ENCODE measurements at regions not wholly inside any gene's neighbourhood (a gene's known extent, or its start where the extent isn't known, plus 50 kb on each side); places are given as distances from the start of the nearest gene placed in this dataset.

DNA sequence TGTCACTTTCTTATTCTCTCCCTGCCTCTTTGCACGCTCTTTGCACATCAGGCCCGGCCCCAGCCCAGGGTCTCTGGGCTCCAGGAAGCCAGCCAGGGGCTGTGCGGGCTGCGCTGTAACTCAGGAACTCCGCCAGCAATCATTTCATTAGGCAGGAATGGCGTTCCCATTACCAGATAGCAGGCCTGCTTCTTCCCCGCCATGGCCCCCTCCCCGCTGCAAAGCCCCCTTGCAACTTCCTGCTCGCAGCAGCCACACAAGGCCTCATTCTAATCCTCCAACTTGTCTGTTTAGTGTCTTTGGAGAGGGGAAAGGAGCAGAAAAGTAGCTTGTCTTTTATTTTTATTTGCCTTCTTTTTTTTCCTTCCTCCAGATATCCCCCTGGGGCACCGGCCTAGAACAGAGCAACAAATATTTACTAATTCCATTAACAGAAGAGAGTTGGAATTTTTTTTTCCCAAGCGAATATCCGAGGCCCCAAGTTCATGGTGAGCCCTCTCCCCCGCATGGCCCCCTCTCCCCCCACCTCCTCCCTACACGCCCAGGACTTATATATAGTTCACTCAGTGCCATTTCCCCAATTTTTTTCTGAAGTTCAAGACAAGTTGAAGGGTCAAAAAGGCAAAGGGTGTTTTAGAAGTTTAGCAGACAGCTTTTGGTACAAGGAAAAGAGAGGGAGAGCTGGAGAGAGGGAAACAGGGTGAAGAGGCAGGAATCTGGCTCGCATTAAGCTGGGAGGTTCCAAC is 329.4 kb upstream of the TBX3 start:
- H3K4me3 ChIP-seq (ENCODE audit: low read depth, poor library complexity, severe bottlenecking): no peak overlapping the region
- intact Hi-C loops (cut with DNase I; ENCODE audit: low total_unique reads): no loop called here
- DNase-seq (ENCODE audit: low spot score in 2 of 2): no peak
- TF ChIP-seq, protein P1, sequence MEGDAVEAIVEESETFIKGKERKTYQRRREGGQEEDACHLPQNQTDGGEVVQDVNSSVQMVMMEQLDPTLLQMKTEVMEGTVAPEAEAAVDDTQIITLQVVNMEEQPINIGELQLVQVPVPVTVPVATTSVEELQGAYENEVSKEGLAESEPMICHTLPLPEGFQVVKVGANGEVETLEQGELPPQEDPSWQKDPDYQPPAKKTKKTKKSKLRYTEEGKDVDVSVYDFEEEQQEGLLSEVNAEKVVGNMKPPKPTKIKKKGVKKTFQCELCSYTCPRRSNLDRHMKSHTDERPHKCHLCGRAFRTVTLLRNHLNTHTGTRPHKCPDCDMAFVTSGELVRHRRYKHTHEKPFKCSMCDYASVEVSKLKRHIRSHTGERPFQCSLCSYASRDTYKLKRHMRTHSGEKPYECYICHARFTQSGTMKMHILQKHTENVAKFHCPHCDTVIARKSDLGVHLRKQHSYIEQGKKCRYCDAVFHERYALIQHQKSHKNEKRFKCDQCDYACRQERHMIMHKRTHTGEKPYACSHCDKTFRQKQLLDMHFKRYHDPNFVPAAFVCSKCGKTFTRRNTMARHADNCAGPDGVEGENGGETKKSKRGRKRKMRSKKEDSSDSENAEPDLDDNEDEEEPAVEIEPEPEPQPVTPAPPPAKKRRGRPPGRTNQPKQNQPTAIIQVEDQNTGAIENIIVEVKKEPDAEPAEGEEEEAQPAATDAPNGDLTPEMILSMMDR (IDR thresholded peaks at IDR 0.05): no peak
- TF ChIP-seq POLR2A (IDR thresholded peaks at IDR 0.05): no peak
- WGBS, 2 donors: 55 to 57% methylated on average over 15 of the region's 15 CpGs

DNA sequence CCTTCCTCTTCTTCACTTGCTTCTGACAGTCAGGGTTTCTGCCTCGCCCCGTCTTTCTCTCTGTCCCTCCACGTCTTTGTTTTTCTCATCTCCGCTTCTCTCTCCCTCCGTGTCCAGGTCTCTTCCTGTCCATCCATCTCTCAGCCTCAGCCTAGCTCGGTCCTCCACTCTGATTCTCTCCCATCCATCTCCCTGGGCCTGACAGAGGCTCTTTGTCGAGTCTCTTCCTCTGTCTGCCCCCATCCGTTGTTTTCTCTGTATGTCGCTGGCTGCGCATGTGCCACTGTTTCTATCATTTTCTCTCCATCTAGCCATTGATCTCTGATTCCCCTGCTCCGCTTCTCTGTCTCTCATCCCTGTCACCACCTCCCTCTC is 328.9 kb upstream of the TBX3 start:
- no peak overlapping the region for H3K4me3 ChIP-seq (ENCODE audit: low read depth, poor library complexity, severe bottlenecking)
- 72 to 73% methylated on average over 11 of the region's 11 CpGs for WGBS, 2 donors
- intact Hi-C loops (cut with DNase I; ENCODE audit: low total_unique reads): no loop called here
- TF ChIP-seq POLR2A (IDR thresholded peaks at IDR 0.05): no peak
- TF ChIP-seq, protein P1 (IDR thresholded peaks at IDR 0.05): no peak
- no peak for DNase-seq (ENCODE audit: low spot score in 2 of 2)

DNA sequence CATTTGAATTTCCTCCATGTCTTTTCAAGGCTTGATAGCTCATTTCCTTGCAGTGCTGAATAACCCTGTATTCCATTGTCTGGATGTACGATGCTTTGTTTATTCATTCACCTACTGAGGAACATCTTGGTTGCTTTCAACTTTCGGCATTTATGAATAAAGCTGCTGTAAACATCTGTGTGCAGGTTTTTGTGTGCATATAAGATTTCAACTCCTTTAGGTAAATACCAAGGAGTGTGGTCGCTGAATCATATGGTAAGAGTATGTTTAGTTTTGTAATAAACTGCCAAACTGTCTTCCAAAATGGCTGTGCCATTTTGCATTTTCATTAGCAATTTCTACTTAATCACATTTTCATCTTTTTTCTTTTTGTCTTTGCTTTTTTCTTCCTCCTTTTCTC is 327.7 kb upstream of the TBX3 start:
- H3K4me3 ChIP-seq (ENCODE audit: low read depth, poor library complexity, severe bottlenecking): no peak overlapping the region
- DNase-seq (ENCODE audit: low spot score in 2 of 2): no peak
- no peak for TF ChIP-seq POLR2A (IDR thresholded peaks at IDR 0.05)
- TF ChIP-seq, protein P1 (IDR thresholded peaks at IDR 0.05): no peak
- intact Hi-C loops (cut with DNase I; ENCODE audit: low total_unique reads): no loop called here
- 85 to 91% methylated on average over 3 of the region's 3 CpGs for WGBS, 2 donors

DNA sequence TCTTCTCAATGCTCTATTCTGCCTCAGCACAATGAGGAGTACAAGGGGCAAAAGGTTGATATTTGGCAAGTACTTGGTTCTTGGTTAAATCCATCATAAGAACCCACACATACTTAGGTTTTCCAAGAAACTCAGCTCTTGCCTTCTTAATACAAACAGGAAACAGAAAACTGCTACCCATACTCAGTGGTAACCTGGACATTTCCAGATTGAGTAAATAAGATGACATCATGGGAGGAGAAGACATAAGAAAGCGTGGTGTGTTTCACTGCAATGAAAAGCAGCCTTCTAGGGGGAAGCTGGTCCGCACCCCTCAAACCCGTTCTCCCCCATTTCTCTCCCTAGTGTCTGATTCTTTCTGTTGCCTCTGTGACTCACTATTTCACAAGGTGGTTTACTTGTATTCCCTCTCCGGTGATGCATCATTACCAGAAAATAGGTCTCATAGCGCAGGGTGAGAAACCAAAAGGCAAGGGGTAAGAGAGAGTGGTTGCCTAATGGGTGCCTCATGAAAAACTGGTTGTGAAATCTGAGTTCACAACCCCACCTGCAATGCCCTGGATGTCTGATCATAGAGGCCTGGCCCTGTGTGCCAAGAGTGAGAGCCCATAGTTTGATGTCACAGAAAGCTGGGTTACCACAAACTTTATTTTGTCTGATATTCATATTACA is 326.5 kb upstream of the TBX3 start:
- TF ChIP-seq, protein P1 (IDR thresholded peaks at IDR 0.05): no peak
- TF ChIP-seq POLR2A (IDR thresholded peaks at IDR 0.05): no peak
- WGBS, 2 donors: 92 to 95% methylated on average over 5 of the region's 5 CpGs
- no peak overlapping the region for H3K4me3 ChIP-seq (ENCODE audit: low read depth, poor library complexity, severe bottlenecking)
- DNase-seq (ENCODE audit: low spot score in 2 of 2): no peak
- intact Hi-C loops (cut with DNase I; ENCODE audit: low total_unique reads): no loop called here

DNA sequence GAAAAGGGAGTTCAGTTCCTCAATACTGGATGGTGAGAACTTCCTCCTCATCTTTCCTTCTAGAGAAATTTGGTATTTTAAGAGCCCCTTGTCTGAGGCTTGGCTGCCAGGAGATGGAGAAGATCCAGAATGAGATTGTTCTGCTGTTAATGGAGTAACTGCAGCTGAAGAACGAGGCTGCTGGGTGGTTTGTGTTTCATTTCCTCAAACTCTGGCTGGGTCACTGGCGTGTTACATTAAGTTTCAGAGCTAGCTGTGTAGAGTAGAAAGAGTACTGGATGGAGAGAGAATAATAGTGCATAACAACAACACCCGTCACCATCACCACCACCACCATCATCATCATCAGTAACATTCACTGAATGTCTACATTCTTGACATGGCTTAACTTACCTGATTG is 325.0 kb upstream of the TBX3 start:
- 74 to 79% methylated on average over 3 of the region's 3 CpGs for WGBS, 2 donors
- no peak overlapping the region for H3K4me3 ChIP-seq (ENCODE audit: low read depth, poor library complexity, severe bottlenecking)
- TF ChIP-seq, protein P1 (IDR thresholded peaks at IDR 0.05): no peak
- TF ChIP-seq POLR2A (IDR thresholded peaks at IDR 0.05): no peak
- DNase-seq (ENCODE audit: low spot score in 2 of 2): no peak
- intact Hi-C loops (cut with DNase I; ENCODE audit: low total_unique reads): no loop called here

Measured in lower leg skin (tissue), 4 donors.